ENCODE measurements at regions not wholly inside any gene's neighbourhood (a gene's known extent, or its start where the extent isn't known, plus 50 kb on each side); places are given as distances from the start of the nearest gene placed in this dataset.

- no peak for DNase-seq
- Mint-ChIP-seq H3K27me3 (ENCODE audit: unreplicated experiment) (no peaks in the 10 kb centered on the region), H3K4me1 (ENCODE audit: low read depth, unreplicated experiment) (no peaks in the 10 kb centered on the region), H3K4me3 (ENCODE audit: unreplicated experiment) (no peak overlapping the region), H3K9me3 (ENCODE audit: unreplicated experiment) (no peaks in the 10 kb centered on the region), H3K36me3 (ENCODE audit: unreplicated experiment) (peaks cover under 1% of the 10 kb centered on the region), H3K27ac (ENCODE audit: unreplicated experiment) (no peak overlapping the region)
- TF ChIP-seq, protein P1, sequence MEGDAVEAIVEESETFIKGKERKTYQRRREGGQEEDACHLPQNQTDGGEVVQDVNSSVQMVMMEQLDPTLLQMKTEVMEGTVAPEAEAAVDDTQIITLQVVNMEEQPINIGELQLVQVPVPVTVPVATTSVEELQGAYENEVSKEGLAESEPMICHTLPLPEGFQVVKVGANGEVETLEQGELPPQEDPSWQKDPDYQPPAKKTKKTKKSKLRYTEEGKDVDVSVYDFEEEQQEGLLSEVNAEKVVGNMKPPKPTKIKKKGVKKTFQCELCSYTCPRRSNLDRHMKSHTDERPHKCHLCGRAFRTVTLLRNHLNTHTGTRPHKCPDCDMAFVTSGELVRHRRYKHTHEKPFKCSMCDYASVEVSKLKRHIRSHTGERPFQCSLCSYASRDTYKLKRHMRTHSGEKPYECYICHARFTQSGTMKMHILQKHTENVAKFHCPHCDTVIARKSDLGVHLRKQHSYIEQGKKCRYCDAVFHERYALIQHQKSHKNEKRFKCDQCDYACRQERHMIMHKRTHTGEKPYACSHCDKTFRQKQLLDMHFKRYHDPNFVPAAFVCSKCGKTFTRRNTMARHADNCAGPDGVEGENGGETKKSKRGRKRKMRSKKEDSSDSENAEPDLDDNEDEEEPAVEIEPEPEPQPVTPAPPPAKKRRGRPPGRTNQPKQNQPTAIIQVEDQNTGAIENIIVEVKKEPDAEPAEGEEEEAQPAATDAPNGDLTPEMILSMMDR (IDR thresholded peaks at IDR 0.05; ENCODE audit: partially characterized antibody, unreplicated experiment): no peak
Observed at GRCh38 chr18:53800171-53800570, 424.3 kb downstream of the MBD2 start.

GRCh38 chr18:53799134-53799533 lies 425.3 kb downstream of the MBD2 start:
- TF ChIP-seq, protein P1 (IDR thresholded peaks at IDR 0.05; ENCODE audit: partially characterized antibody, unreplicated experiment): no peak

GRCh38 chr18:53798516-53798915 lies 426.0 kb downstream of the MBD2 start:
- no peaks in the 10 kb centered on the region for H3K4me1 Mint-ChIP-seq (ENCODE audit: low read depth, unreplicated experiment)
- no peaks in the 10 kb centered on the region for H3K27me3 Mint-ChIP-seq (ENCODE audit: unreplicated experiment)
- H3K27ac Mint-ChIP-seq (ENCODE audit: unreplicated experiment): no peak overlapping the region
- no peaks in the 10 kb centered on the region for H3K36me3 Mint-ChIP-seq (ENCODE audit: unreplicated experiment)
- TF ChIP-seq, protein P1 (IDR thresholded peaks at IDR 0.05; ENCODE audit: partially characterized antibody, unreplicated experiment): no peak
- DNase-seq: no peak
- H3K9me3 Mint-ChIP-seq (ENCODE audit: unreplicated experiment): no peaks in the 10 kb centered on the region
- H3K4me3 Mint-ChIP-seq (ENCODE audit: unreplicated experiment): no peak overlapping the region

More at GRCh38 chr18:53799134-53799533, 425.3 kb downstream of the MBD2 start:
- Mint-ChIP-seq H3K9me3 (ENCODE audit: unreplicated experiment) (no peaks in the 10 kb centered on the region), H3K36me3 (ENCODE audit: unreplicated experiment) (no peaks in the 10 kb centered on the region), H3K27ac (ENCODE audit: unreplicated experiment) (no peak overlapping the region), H3K4me3 (ENCODE audit: unreplicated experiment) (no peak overlapping the region), H3K4me1 (ENCODE audit: low read depth, unreplicated experiment) (no peaks in the 10 kb centered on the region), H3K27me3 (ENCODE audit: unreplicated experiment) (no peaks in the 10 kb centered on the region)
- no peak for DNase-seq

GRCh38 chr18:53797998-53798495 lies 426.4 kb downstream of the MBD2 start:
- Mint-ChIP-seq H3K4me1 (ENCODE audit: low read depth, unreplicated experiment) (no peaks in the 10 kb centered on the region), H3K4me3 (ENCODE audit: unreplicated experiment) (no peak overlapping the region), H3K27ac (ENCODE audit: unreplicated experiment) (no peak overlapping the region), H3K27me3 (ENCODE audit: unreplicated experiment) (no peaks in the 10 kb centered on the region), H3K36me3 (ENCODE audit: unreplicated experiment) (no peaks in the 10 kb centered on the region), H3K9me3 (ENCODE audit: unreplicated experiment) (peaks cover 2% of the 10 kb centered on the region)
- no peak for DNase-seq
- TF ChIP-seq, protein P1 (IDR thresholded peaks at IDR 0.05; ENCODE audit: partially characterized antibody, unreplicated experiment): no peak

DNA sequence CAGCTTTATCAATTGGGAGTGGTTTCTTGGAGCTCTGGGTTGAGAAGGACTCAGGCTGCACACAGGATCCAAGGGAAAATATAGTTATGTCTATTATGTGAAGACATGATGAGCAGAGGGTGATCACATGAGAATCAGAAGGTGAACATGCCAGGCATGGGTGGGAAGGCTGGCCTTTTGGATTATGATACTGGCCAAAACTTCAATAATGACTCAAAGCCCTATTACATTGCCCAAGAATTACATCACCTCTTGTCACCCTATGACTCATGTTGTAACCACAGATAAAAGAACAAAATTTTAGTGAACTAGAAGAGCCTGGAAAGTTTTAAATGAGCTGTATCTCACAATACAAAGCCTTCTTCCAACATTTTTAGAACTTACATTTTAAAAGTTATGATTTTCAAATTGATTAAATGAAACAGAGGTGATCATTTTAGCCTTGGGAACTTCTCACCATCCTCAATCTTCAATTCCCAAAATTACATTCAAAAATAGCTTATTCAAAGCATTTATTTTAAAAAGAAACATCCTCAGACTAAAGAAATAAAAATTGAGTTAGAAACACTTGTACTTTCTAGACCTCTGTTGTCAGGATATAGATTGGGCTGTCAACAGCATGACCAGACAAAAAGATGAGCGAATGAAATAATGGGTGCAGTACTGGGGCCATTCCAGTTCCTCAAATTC lies 428.3 kb downstream of the MBD2 start:
- Mint-ChIP-seq H3K36me3 (ENCODE audit: unreplicated experiment) (no peaks in the 10 kb centered on the region), H3K27me3 (ENCODE audit: unreplicated experiment) (no peaks in the 10 kb centered on the region), H3K4me1 (ENCODE audit: low read depth, unreplicated experiment) (no peaks in the 10 kb centered on the region), H3K27ac (ENCODE audit: unreplicated experiment) (no peak overlapping the region), H3K4me3 (ENCODE audit: unreplicated experiment) (no peak overlapping the region), H3K9me3 (ENCODE audit: unreplicated experiment) (peaks cover 2% of the 10 kb centered on the region)
- DNase-seq: no peak
- TF ChIP-seq, protein P1 (IDR thresholded peaks at IDR 0.05; ENCODE audit: partially characterized antibody, unreplicated experiment): no peak

All from glutamatergic neuron (in vitro differentiated cells).